NCI-H69 (cell line): ENCODE measurements at regions not wholly inside any gene's neighbourhood (a gene's known extent, or its start where the extent isn't known, plus 50 kb on each side); places are given as distances from the start of the nearest gene placed in this dataset.

Source experiments
- DNase-seq: peaks from one replicate; lab custom pipeline; 2025; lab: John Stamatoyannopoulos, UW

DNA sequence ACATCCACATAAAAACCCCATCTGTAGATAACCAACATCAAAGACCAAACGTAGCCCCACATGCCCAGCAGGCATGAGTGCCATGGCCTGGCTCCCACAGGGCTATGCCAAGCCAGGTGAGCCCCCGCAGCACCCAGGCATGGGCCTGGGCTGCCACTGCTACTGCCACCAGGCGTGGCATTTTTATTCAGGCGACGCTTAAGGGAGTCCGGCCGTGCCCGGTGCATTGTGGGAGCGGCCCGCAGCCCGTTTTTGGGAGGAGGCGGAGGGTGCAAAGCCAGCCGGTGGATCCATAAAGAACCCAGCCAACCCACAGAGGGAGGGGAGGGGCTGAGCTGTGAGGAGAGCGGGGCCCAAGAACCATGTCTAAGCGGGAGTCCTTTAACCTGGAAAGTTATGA is 83.6 kb downstream of the XIST start:
- no peak for DNase-seq

DNA sequence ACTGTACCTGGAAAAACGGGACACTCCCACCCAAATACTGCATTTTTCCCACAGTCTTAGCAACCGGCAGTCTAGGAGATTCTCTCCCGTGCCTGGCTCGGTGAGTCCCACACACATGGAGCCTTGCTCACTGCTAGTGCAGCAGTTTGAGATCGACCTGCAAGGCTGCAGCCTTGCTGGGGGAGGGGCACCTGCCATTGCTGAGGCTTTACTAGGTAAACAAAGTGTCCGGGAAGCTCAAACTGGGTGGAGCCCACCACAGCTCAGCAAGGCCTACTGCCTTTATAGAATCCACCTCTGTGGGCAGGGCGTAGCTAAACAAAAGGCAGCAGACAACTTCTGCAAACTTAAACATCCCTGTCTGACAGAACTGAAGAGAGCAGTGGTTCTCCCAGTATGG is 84.4 kb downstream of the XIST start:
- DNase-seq = no peak

- no peak for DNase-seq
Observed at GRCh38 chrX:73767017-73767416, 85.5 kb downstream of the XIST start.

GRCh38 chrX:73766431-73766795 is 86.1 kb downstream of the XIST start:
- no peak for DNase-seq

DNA sequence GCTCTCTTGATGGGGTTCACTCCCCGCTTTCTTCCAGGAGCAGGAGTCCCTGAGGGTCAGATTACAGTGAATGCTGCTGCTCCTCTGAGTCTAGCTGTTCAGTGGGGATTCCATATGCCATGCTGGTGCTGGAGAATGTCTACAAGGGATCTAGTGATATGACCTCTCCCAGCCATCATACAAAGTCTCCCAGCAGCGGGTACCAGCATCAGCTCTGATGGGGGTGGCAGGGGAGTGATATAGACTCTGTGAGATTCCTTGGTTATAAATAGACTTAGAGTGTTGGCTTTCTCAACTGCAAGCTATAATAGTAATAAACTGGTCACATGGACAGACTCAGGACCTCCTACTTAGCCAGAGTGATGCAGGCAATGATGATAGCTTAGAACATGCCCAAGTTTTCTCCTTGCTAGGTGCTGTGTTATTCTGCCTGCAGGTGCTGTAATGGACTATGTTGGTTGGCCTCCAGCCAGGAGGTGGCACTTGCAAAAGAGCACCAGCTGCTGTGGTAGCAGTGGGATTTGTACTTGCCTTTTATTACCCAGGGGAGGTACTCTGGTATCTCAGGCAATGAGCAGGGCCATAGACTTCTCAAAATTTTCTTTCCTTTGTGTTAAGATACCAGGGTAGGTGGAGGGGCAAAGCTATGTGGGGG is 86.6 kb downstream of the XIST start:
- DNase-seq = peak; percentile 19

DNA sequence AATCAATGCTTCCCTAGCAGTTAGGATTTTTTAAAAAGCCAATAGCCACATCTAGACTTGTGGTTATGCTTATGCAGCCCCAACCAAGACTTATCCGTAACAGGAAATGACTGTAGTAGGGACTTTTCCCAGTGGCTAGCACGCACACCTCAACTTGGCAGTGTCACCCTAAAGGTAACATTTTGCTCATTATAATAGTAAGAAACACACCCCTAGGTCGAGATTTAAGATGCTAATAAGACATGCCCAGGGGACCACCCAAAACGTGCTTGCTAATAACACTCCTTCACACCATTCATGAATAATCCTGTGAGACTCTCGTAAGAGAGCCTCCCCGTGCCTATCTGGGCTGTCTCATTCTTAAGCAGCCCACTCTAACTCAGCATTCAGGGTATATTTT is 94.3 kb downstream of the XIST start:
- no peak for DNase-seq
